ENCODE measurements at regions not wholly inside any gene's neighbourhood (a gene's known extent, or its start where the extent isn't known, plus 50 kb on each side); places are given as distances from the start of the nearest gene placed in this dataset.

- Histone ChIP-seq H3K4me3 (replicated peaks in 1 of 3; ENCODE audit: insufficient read depth in 1 of 3, low read depth in 2 of 3, low read length in 3 of 3) (no peak overlapping the region), H3K9ac (ENCODE audit: insufficient read depth, low read depth, low read length) (no peak overlapping the region), H3K27ac (ENCODE audit: extremely low read length, insufficient read depth, low read length) (no peak overlapping the region), H3K4me1 (ENCODE audit: insufficient read depth, low read length) (no peaks in the 10 kb centered on the region), H3K36me3 (replicated peaks in 1 of 2; ENCODE audit: control insufficient read depth in 1 of 2, insufficient read depth in 2 of 2, low read length in 2 of 2) (no peaks in the 10 kb centered on the region), H3K79me2 (ENCODE audit: insufficient read depth, low read length) (no peaks in the 10 kb centered on the region), H2AFZ (ENCODE audit: low read length) (no peak overlapping the region), H3K9me3 (ENCODE audit: low read length) (no peaks in the 10 kb centered on the region), H3K27me3 (ENCODE audit: control insufficient read depth in 1 of 2, insufficient read depth in 2 of 2, low read length in 2 of 2) (0 out of 5 replicates have a peak, but pooled peaks cover 0 to 10% of the 10 kb centered on the region in 2 experiments), H4K20me1 (ENCODE audit: insufficient read depth, low read length) (no peaks in the 10 kb centered on the region), H3K4me2 (ENCODE audit: low read depth, low read length) (no peak overlapping the region)
- TF ChIP-seq MIER2 (CRISPR knock-in tag; IDR thresholded peaks at IDR 0.05) (peak; percentile 47; the same call in 1 of the 2 replicates), REST (IDR thresholded peaks at IDR 0.05; ENCODE audit: borderline replicate concordance in 1 of 2, low read depth in 1 of 2, low read length in 2 of 2) (peak; percentile 30 to 81), MATR3 (CRISPR knock-in tag; IDR thresholded peaks at IDR 0.05) (no peak), ZMYM4 (CRISPR knock-in tag; IDR thresholded peaks at IDR 0.05) (no peak)
- FAIRE-seq (no peak), DNase-seq (ENCODE audit: low spot score) (no peak), ATAC-seq (peak; percentile 52; the same call in 1 of the 3 replicates)
- in situ Hi-C loops (cut with HindIII; ENCODE audit: extremely low pct_ligation_motif_present, low pct_unique_long_range_greater_than_20kb): no loop called here
- POLR2A ChIA-PET: no interaction called here
- CTCF ChIA-PET (ENCODE audit: low intra/inter-chr PET ratio, low total read pairs): no interaction called here
- no TSS peak for BruUV-seq (replicated peaks)
- WGBS (ENCODE audit: low lambda C conversion rate): 30% methylated on average over 10 of the region's 10 CpGs
- intact Hi-C loops (cut with micrococcal nuclease; ENCODE audit: unreplicated experiment): no loop called here
Observed at GRCh38 chr2:234178330-234179030, 128.0 kb downstream of the SPP2 start.

Data from HepG2 (cell line).